ENCODE measurements at regions not wholly inside any gene's neighbourhood (a gene's known extent, or its start where the extent isn't known, plus 50 kb on each side); places are given as distances from the start of the nearest gene placed in this dataset.

GRCh38 chr15:38069511-38070011, 135.1 kb downstream of the TMCO5A start:
- TF ChIP-seq EP300 (conservative IDR thresholded peaks at IDR 0.05; ENCODE audit: poor library complexity, severe bottlenecking) (no peak), POLR2AphosphoS5 (IDR thresholded peaks at IDR 0.05) (no peak), EZH2 (IDR thresholded peaks at IDR 0.05; ENCODE audit: borderline replicate concordance, insufficient read depth, low read length, poor library complexity, severe bottlenecking) (no peak), CTCF (IDR thresholded peaks at IDR 0.05; ENCODE audit: poor library complexity, severe bottlenecking) (no peak), RAD21 (conservative IDR thresholded peaks at IDR 0.05) (no peak)

Data from neural cell (in vitro differentiated cells).